IPS-15b (cell line): ENCODE measurements at regions not wholly inside any gene's neighbourhood (a gene's known extent, or its start where the extent isn't known, plus 50 kb on each side); places are given as distances from the start of the nearest gene placed in this dataset.

Source experiments
- H3K27me3 ChIP-seq: one replicate; pipeline ENCODE4 v1.6.1; 2013; ENCODE audit warnings: low read length; ENCODE audit not compliant: control insufficient read depth, insufficient read depth
- H3K36me3 ChIP-seq: one replicate; pipeline ENCODE4 v1.6.1; 2013; ENCODE audit warnings: low read length; ENCODE audit not compliant: control insufficient read depth, insufficient read depth
- H3K4me1 ChIP-seq: one replicate; pipeline ENCODE4 v1.6.1; 2013; ENCODE audit warnings: mild to moderate bottlenecking, low read length; ENCODE audit not compliant: control insufficient read depth, insufficient read depth
- H3K4me3 ChIP-seq: one replicate; pipeline ENCODE4 v1.5.1; 2013; ENCODE audit warnings: low read depth, low read length
- H3K9ac ChIP-seq: one replicate; pipeline ENCODE4 v1.6.1; 2013; ENCODE audit warnings: low read depth, mild to moderate bottlenecking, low read length
- H3K9me3 ChIP-seq: one replicate; pipeline ENCODE4 v1.6.1; 2013; ENCODE audit warnings: mild to moderate bottlenecking, low read length; ENCODE audit not compliant: control insufficient read depth, insufficient read depth

- Histone ChIP-seq H3K9me3 (no peaks in the 10 kb centered on the region), H3K36me3 (no peaks in the 10 kb centered on the region), H3K4me3 (no peak overlapping the region), H3K4me1 (peaks cover 3% of the 10 kb centered on the region), H3K9ac (no peak overlapping the region), H3K27me3 (no peaks in the 10 kb centered on the region)
These were observed 82.9 kb upstream of the DYNLRB2 start for GRCh38 chr16:80457871-80458270.

DNA sequence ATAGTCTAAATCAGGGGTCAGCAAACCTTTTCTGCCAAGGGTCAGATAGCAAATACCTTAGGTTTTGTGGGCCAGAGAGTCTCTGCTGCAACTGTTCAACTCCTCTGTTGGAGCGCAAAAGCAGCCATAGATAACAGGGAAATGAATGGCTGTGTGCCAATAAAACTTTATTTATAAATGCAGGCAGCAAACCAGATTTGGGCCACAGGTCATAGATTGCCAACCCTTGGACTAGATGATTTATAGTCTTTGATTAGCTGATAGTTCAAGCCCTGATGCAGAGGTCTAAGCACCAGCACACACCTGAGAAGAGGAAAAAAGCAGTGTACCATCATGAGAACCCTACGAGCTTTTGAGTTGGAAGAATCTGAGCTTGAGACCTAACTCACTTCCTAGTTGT, 86.0 kb upstream of the DYNLRB2 start:
- H3K9ac ChIP-seq, result no peak overlapping the region
- no peak overlapping the region for H3K4me3 ChIP-seq
- no peaks in the 10 kb centered on the region for H3K36me3 ChIP-seq
- no peaks in the 10 kb centered on the region for H3K27me3 ChIP-seq
- peaks cover 3% of the 10 kb centered on the region for H3K4me1 ChIP-seq
- no peaks in the 10 kb centered on the region for H3K9me3 ChIP-seq

- no peak overlapping the region for H3K4me3 ChIP-seq
- no peaks in the 10 kb centered on the region for H3K36me3 ChIP-seq
- H3K9ac ChIP-seq, result no peak overlapping the region
- H3K27me3 ChIP-seq, result no peaks in the 10 kb centered on the region
- H3K4me1 ChIP-seq, result no peaks in the 10 kb centered on the region
- H3K9me3 ChIP-seq, result no peaks in the 10 kb centered on the region
These were observed 91.4 kb upstream of the DYNLRB2 start for GRCh38 chr16:80449392-80449791.

DNA sequence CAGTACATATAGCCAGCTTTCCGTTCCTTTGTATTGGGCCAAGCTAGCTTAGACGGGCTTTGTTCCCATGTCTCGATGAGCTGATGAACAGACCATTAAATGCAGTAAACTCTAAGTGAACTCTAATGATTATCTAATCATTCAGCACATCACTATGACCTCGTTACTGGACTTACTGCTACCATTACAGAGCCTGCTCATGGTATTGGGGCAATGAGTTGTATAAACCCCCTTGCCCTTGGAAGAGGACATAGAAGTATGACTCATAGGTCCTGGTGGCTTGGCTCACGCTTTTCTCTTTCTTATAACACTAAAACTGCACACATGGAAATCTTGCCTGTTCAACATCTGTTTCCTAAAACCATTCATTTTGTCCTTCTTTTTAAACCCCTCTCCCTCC, 93.6 kb upstream of the DYNLRB2 start:
- H3K4me3 ChIP-seq, result no peak overlapping the region
- no peaks in the 10 kb centered on the region for H3K36me3 ChIP-seq
- no peaks in the 10 kb centered on the region for H3K4me1 ChIP-seq
- no peaks in the 10 kb centered on the region for H3K9me3 ChIP-seq
- H3K9ac ChIP-seq, result no peak overlapping the region
- H3K27me3 ChIP-seq, result no peaks in the 10 kb centered on the region

DNA sequence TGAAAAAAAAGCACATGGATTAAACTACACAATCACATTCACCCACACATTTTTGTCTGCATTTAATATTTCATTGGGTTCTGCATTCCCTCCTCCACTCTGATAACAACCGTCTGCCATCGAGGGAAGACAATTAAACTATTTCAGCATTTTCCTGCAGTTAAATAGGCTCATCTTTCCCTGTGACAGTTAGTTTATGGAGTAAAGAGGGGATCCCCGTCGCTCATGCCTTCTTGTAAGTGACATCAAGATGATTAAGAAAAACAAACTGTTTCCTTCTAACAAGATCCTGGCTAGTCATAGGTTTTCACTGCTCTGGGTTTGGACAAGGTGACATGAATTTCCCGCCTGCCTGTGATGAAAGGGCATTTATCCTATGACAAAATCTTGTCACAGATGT, 98.0 kb upstream of the DYNLRB2 start:
- Histone ChIP-seq H3K36me3 (no peaks in the 10 kb centered on the region), H3K9me3 (no peaks in the 10 kb centered on the region), H3K4me3 (no peak overlapping the region), H3K9ac (no peak overlapping the region), H3K4me1 (no peaks in the 10 kb centered on the region), H3K27me3 (no peaks in the 10 kb centered on the region)

DNA sequence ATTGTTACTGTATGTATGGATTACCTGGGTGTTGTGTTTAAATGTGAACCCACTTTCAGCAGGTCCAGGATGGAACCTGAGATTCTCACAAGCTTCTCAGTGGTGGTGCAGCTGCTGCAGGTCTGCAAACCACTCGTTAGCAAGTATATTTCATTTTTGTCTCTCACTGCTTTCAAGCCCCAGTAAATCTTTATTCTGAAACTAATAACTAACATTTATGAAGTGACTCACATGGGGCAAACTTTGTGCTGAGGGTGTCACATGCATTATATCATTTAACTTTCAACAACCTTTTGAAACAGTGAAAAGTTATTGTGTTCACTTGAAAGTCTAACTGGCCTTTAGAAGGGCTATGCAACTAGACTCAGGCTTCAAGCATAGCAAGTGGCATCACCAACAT, 98.9 kb upstream of the DYNLRB2 start:
- H3K36me3 ChIP-seq, result no peaks in the 10 kb centered on the region
- no peaks in the 10 kb centered on the region for H3K27me3 ChIP-seq
- H3K9ac ChIP-seq, result no peak overlapping the region
- no peaks in the 10 kb centered on the region for H3K9me3 ChIP-seq
- H3K4me1 ChIP-seq, result no peaks in the 10 kb centered on the region
- H3K4me3 ChIP-seq, result no peak overlapping the region

- no peaks in the 10 kb centered on the region for H3K36me3 ChIP-seq
- H3K4me1 ChIP-seq, result no peaks in the 10 kb centered on the region
- H3K27me3 ChIP-seq, result no peaks in the 10 kb centered on the region
- no peaks in the 10 kb centered on the region for H3K9me3 ChIP-seq
- H3K9ac ChIP-seq, result no peak overlapping the region
- no peak overlapping the region for H3K4me3 ChIP-seq
These were observed 100.1 kb upstream of the DYNLRB2 start for GRCh38 chr16:80440667-80441066.

- H3K9me3 ChIP-seq, result no peaks in the 10 kb centered on the region
- no peaks in the 10 kb centered on the region for H3K4me1 ChIP-seq
- no peaks in the 10 kb centered on the region for H3K36me3 ChIP-seq
- no peak overlapping the region for H3K9ac ChIP-seq
- H3K27me3 ChIP-seq, result no peaks in the 10 kb centered on the region
- no peak overlapping the region for H3K4me3 ChIP-seq
These were observed 103.1 kb upstream of the DYNLRB2 start for GRCh38 chr16:80437707-80438106.

- Histone ChIP-seq H3K4me3 (no peak overlapping the region), H3K36me3 (no peaks in the 10 kb centered on the region), H3K9me3 (no peaks in the 10 kb centered on the region), H3K4me1 (no peaks in the 10 kb centered on the region), H3K27me3 (no peaks in the 10 kb centered on the region), H3K9ac (no peak overlapping the region)
These were observed 104.3 kb upstream of the DYNLRB2 start for GRCh38 chr16:80436510-80436909.

GRCh38 chr16:80433623-80434022, 107.2 kb upstream of the DYNLRB2 start:
- no peaks in the 10 kb centered on the region for H3K36me3 ChIP-seq
- H3K4me1 ChIP-seq, result no peaks in the 10 kb centered on the region

DNA sequence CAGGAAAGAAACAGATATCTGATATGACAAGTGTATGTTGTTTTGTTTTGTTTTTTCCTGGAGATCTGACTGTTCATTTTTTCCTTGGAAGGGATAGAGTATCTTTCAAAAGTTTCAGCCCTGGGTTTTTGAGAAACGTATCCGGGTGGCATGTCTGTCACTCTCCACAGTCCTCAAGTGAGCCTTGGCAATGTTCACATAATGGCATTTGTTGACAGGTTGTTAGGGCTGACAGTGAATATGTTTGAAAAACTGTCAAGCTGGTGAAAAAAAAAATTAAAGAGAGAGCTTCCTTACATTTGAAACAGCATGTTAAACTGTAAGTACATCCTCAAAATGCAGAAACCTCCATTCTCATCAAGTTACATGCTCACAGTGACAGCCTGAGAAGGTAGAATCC, 113.0 kb upstream of the DYNLRB2 start:
- Histone ChIP-seq H3K9ac (no peak overlapping the region), H3K4me3 (no peak overlapping the region), H3K9me3 (no peaks in the 10 kb centered on the region), H3K4me1 (no peaks in the 10 kb centered on the region), H3K27me3 (no peaks in the 10 kb centered on the region), H3K36me3 (no peaks in the 10 kb centered on the region)

More at GRCh38 chr16:80433623-80434022, 107.2 kb upstream of the DYNLRB2 start:
- no peak overlapping the region for H3K4me3 ChIP-seq
- no peaks in the 10 kb centered on the region for H3K9me3 ChIP-seq
- H3K9ac ChIP-seq, result no peak overlapping the region
- H3K27me3 ChIP-seq, result no peaks in the 10 kb centered on the region

- Histone ChIP-seq H3K27me3 (no peaks in the 10 kb centered on the region), H3K9ac (no peak overlapping the region), H3K36me3 (no peaks in the 10 kb centered on the region), H3K4me1 (no peaks in the 10 kb centered on the region), H3K4me3 (no peak overlapping the region), H3K9me3 (no peaks in the 10 kb centered on the region)
These were observed 122.1 kb upstream of the DYNLRB2 start for GRCh38 chr16:80418517-80419355.
